ENCODE measurements at regions not wholly inside any gene's neighbourhood (a gene's known extent, or its start where the extent isn't known, plus 50 kb on each side); places are given as distances from the start of the nearest gene placed in this dataset.

DNA sequence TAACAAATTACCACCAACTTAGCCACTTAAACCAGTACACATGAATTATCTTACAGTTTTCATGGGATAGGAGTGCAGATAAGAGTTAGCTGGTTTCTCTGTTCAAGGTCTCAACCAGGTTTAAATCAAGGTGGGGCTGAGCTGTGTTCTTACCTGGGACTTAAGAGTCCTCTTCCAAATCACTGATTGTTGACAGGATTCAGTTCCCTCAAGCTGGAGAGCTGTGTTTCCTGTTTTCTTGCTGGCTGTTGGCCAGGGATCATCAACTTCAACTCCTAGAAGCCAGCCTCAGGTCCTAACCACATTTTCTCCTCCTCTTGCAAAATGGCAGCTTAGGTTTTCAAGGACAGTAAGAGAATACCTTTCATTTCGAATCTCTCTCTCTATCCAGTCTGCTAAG is 123.8 kb upstream of the CHRM3 start:
- Histone ChIP-seq H3K4me2 (ENCODE audit: insufficient read depth, low read length) (no peak overlapping the region), H4K20me1 (replicated peaks; ENCODE audit: control insufficient read depth, extremely low read depth, insufficient read depth, low read length) (no peaks in the 10 kb centered on the region), H2AFZ (ENCODE audit: low read depth, low read length) (no peak overlapping the region), H3K4me1 (ENCODE audit: control insufficient read depth, extremely low read depth, insufficient read depth, low read length) (no peaks in the 10 kb centered on the region), H3K36me3 (ENCODE audit: control insufficient read depth in 2 of 2, extremely low read depth in 1 of 2, insufficient read depth in 2 of 2, low read length in 2 of 2) (no peaks in the 10 kb centered on the region), H3K9me1 (replicated peaks; ENCODE audit: control insufficient read depth, extremely low read depth, insufficient read depth, low read length) (no peaks in the 10 kb centered on the region), H3K4me3 (replicated peaks in 1 of 3; ENCODE audit: insufficient read depth in 1 of 3, low read depth in 1 of 3, low read length in 3 of 3) (no peak overlapping the region), H3K79me2 (ENCODE audit: control insufficient read depth, insufficient read depth, low read length) (no peaks in the 10 kb centered on the region), H3K27me3 (ENCODE audit: control insufficient read depth in 2 of 2, insufficient read depth in 2 of 2, low read length in 2 of 2) (no peaks in the 10 kb centered on the region), H3K9me3 (replicated peaks; ENCODE audit: control insufficient read depth, insufficient read depth, low read length) (peaks cover 5% of the 10 kb centered on the region), H3K9ac (replicated peaks; ENCODE audit: extremely low read depth, insufficient read depth, low read length) (no peak overlapping the region), H3K27ac (ENCODE audit: insufficient read depth, low read depth, low read length) (no peak overlapping the region)
- FAIRE-seq (no peak), DNase-seq (ENCODE audit: low read depth, low spot score) (no peak)
- CTCF ChIA-PET = no interaction called here
- intact Hi-C loops (cut with micrococcal nuclease) (no loop called here), dilution Hi-C loops (cut with MboI; ENCODE audit: extremely low pct_ligation_motif_present, low sequenced_read_pairs) (no loop called here)
- no peak for TF ChIP-seq EZH2 (IDR thresholded peaks at IDR 0.05; ENCODE audit: borderline replicate concordance, low read depth, low read length, severe bottlenecking)
- TF ChIP-seq, protein P1, sequence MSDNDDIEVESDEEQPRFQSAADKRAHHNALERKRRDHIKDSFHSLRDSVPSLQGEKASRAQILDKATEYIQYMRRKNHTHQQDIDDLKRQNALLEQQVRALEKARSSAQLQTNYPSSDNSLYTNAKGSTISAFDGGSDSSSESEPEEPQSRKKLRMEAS (IDR thresholded peaks at IDR 0.05; ENCODE audit: insufficient read depth, insufficient read length) = no peak
- TF ChIP-seq POLR2AphosphoS5 (IDR thresholded peaks at IDR 0.05; ENCODE audit: insufficient read depth, low read depth, low read length) = no peak
- TF ChIP-seq MYC (IDR thresholded peaks at IDR 0.05; ENCODE audit: low read depth, low read length) = no peak
- TF ChIP-seq, protein P2, sequence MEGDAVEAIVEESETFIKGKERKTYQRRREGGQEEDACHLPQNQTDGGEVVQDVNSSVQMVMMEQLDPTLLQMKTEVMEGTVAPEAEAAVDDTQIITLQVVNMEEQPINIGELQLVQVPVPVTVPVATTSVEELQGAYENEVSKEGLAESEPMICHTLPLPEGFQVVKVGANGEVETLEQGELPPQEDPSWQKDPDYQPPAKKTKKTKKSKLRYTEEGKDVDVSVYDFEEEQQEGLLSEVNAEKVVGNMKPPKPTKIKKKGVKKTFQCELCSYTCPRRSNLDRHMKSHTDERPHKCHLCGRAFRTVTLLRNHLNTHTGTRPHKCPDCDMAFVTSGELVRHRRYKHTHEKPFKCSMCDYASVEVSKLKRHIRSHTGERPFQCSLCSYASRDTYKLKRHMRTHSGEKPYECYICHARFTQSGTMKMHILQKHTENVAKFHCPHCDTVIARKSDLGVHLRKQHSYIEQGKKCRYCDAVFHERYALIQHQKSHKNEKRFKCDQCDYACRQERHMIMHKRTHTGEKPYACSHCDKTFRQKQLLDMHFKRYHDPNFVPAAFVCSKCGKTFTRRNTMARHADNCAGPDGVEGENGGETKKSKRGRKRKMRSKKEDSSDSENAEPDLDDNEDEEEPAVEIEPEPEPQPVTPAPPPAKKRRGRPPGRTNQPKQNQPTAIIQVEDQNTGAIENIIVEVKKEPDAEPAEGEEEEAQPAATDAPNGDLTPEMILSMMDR (IDR thresholded peaks at IDR 0.05; ENCODE audit: extremely low read depth in 1 of 2, insufficient read depth in 1 of 2, low read depth in 1 of 2, low read length in 2 of 2) = no peak
- POLR2A ChIA-PET = no interaction called here
- no TSS peak for BruUV-seq (replicated peaks)

DNA sequence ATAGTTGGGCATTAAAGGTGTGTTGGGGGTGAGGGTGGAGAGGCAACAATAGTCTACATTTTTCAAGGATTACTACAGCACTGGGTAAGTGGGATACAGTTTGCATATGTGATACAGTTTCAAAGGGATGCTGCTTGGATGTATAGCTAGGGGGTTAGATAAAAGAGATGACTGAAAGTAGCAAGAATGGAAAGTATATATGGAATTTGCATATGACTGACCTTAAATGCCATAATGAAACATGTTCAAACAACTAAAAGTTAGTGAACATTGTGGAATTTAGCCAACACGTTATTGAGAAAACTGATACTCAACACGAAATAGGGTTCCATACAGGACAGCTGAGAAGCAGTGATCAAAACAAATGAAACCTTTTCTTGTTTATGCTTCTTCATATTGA is 124.8 kb upstream of the CHRM3 start:
- FAIRE-seq (no peak), DNase-seq (ENCODE audit: low read depth, low spot score) (no peak)

More for the DNA sequence above, 124.8 kb upstream of the CHRM3 start:
- no peak overlapping the region for H2AFZ ChIP-seq (ENCODE audit: low read depth, low read length)
- no peak overlapping the region for H3K4me3 ChIP-seq (replicated peaks in 1 of 3; ENCODE audit: insufficient read depth in 1 of 3, low read depth in 1 of 3, low read length in 3 of 3)
- H3K27ac ChIP-seq (ENCODE audit: insufficient read depth, low read depth, low read length) = no peak overlapping the region
- no peaks in the 10 kb centered on the region for H3K4me1 ChIP-seq (ENCODE audit: control insufficient read depth, extremely low read depth, insufficient read depth, low read length)
- TF ChIP-seq JUN (IDR thresholded peaks at IDR 0.05; ENCODE audit: borderline replicate concordance, insufficient read depth, insufficient read length, low read depth) (no peak), FOS (IDR thresholded peaks at IDR 0.05; ENCODE audit: borderline replicate concordance, insufficient read depth, low read length) (no peak)
- no TSS peak for BruUV-seq (replicated peaks)
- no peaks in the 10 kb centered on the region for H4K20me1 ChIP-seq (replicated peaks; ENCODE audit: control insufficient read depth, extremely low read depth, insufficient read depth, low read length)
- H3K9ac ChIP-seq (replicated peaks; ENCODE audit: extremely low read depth, insufficient read depth, low read length) = no peak overlapping the region
- no peak overlapping the region for H3K4me2 ChIP-seq (ENCODE audit: insufficient read depth, low read length)
- no peaks in the 10 kb centered on the region for H3K27me3 ChIP-seq (ENCODE audit: control insufficient read depth in 2 of 2, insufficient read depth in 2 of 2, low read length in 2 of 2)
- intact Hi-C loops (cut with micrococcal nuclease) (no loop called here), dilution Hi-C loops (cut with MboI; ENCODE audit: extremely low pct_ligation_motif_present, low sequenced_read_pairs) (no loop called here)
- H3K9me3 ChIP-seq (replicated peaks; ENCODE audit: control insufficient read depth, insufficient read depth, low read length) = peaks cover 5% of the 10 kb centered on the region
- POLR2A ChIA-PET = no interaction called here
- H3K36me3 ChIP-seq (ENCODE audit: control insufficient read depth in 2 of 2, extremely low read depth in 1 of 2, insufficient read depth in 2 of 2, low read length in 2 of 2) = no peaks in the 10 kb centered on the region
- CTCF ChIA-PET = no interaction called here
- H3K9me1 ChIP-seq (replicated peaks; ENCODE audit: control insufficient read depth, extremely low read depth, insufficient read depth, low read length) = no peaks in the 10 kb centered on the region
- H3K79me2 ChIP-seq (ENCODE audit: control insufficient read depth, insufficient read depth, low read length) = no peaks in the 10 kb centered on the region

Measured in endothelial cell of umbilical vein (primary cell).